ENCODE measurements at regions not wholly inside any gene's neighbourhood (a gene's known extent, or its start where the extent isn't known, plus 50 kb on each side); places are given as distances from the start of the nearest gene placed in this dataset.
"Not testable (repeated sequence)": the region's sequence is repeated elsewhere in the genome, so short reads cannot be mapped to it uniquely, and the experiment has no call there.

- no peak for TF ChIP-seq PATZ1 (CRISPR knock-in tag; IDR thresholded peaks at IDR 0.05; ENCODE audit: borderline replicate concordance)
- no peak for TF ChIP-seq TOX (CRISPR knock-in tag; IDR thresholded peaks at IDR 0.05; ENCODE audit: borderline replicate concordance)
- TF ChIP-seq ZFP3 (CRISPR knock-in tag; IDR thresholded peaks at IDR 0.05), result no peak
- TF ChIP-seq ZFP30 (CRISPR knock-in tag; IDR thresholded peaks at IDR 0.05), result no peak
- TF ChIP-seq BACH2 (CRISPR knock-in tag; IDR thresholded peaks at IDR 0.05; ENCODE audit: borderline replicate concordance), result no peak
- no peak for TF ChIP-seq GLIS3 (CRISPR knock-in tag; IDR thresholded peaks at IDR 0.05)
- TF ChIP-seq, protein P1, sequence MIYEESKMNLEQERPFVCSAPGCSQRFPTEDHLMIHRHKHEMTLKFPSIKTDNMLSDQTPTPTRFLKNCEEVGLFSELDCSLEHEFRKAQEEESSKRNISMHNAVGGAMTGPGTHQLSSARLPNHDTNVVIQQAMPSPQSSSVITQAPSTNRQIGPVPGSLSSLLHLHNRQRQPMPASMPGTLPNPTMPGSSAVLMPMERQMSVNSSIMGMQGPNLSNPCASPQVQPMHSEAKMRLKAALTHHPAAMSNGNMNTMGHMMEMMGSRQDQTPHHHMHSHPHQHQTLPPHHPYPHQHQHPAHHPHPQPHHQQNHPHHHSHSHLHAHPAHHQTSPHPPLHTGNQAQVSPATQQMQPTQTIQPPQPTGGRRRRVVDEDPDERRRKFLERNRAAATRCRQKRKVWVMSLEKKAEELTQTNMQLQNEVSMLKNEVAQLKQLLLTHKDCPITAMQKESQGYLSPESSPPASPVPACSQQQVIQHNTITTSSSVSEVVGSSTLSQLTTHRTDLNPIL (CRISPR knock-in tag; IDR thresholded peaks at IDR 0.05; ENCODE audit: low read depth), result no peak
- TF ChIP-seq POU6F1 (CRISPR knock-in tag; IDR thresholded peaks at IDR 0.05; ENCODE audit: borderline replicate concordance, low read depth), result no peak
- ATAC-seq, result no peak
These were observed 311.7 kb downstream of the GATA3 start for GRCh38 chr10:8365935-8366911.

DNA sequence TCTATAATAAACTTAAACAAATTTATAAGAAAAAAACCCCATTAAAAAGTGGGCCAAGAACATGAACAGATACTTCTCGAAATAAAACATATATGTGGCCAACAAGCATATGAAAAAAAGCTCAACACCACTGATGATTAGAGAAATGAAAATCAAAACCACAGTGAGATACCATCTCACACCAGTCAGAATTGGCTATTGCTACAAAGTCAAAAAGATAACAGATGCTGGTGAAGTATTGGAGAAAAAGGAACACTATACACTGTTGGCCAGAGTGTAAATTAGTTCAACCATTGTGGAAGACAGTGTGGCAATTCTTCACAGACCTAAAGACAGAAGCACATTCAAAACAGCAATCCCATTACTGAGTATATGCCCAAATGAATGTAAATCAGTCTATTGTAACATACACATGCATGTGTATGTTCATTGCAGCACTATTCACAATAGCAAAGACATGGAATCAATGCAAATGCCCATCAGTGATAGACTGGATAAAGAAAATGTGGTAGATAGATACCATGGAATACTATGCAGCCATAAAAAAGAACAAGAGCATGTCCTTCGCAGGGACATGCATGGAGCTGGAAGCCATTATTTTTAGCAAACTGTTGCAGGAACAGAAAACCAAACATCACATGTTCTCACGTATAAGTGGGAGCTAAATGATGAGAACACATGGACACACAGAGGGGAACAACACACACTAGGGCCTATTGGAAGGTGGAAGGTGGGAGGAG lies 313.4 kb downstream of the GATA3 start:
- ATAC-seq, result not testable (repeated sequence)

- TF ChIP-seq RARB (CRISPR knock-in tag; IDR thresholded peaks at IDR 0.05) (no peak), TCF4 (CRISPR knock-in tag; IDR thresholded peaks at IDR 0.05; ENCODE audit: borderline replicate concordance) (no peak)
- no peak for ATAC-seq
These were observed 315.2 kb downstream of the GATA3 start for GRCh38 chr10:8369666-8370065.

- TF ChIP-seq OSR1 (CRISPR knock-in tag; IDR thresholded peaks at IDR 0.05), result no peak
- no peak for TF ChIP-seq RARB (CRISPR knock-in tag; IDR thresholded peaks at IDR 0.05)
- TF ChIP-seq CSDC2 (CRISPR knock-in tag; IDR thresholded peaks at IDR 0.05), result no peak
- TF ChIP-seq PPARA (CRISPR knock-in tag; IDR thresholded peaks at IDR 0.05; ENCODE audit: borderline replicate concordance), result no peak
- ATAC-seq, result no peak
These were observed 319.8 kb downstream of the GATA3 start for GRCh38 chr10:8374334-8374733.

DNA sequence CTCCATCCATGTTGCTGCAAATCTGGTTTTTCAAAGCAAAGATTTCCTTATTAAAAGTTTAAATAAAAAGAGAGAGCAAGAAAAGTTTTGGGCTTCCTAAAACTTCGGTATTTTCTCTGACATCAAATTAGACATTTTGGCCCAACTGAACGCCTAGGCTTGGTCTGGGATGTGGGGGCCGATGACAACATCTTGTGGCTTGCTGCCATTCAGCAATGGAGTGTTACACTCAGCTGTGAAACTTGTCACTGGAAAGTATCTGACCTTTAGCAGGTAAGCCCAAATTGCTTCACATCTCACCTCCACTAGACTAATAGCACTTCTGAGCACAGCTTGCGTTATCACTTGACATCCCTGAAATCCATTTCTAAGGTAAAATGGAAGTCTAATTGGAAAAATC lies 320.6 kb downstream of the GATA3 start:
- no peak for ATAC-seq
- TF ChIP-seq ZFP3 (CRISPR knock-in tag; IDR thresholded peaks at IDR 0.05) (no peak), ZNF565 (CRISPR knock-in tag; conservative IDR thresholded peaks at IDR 0.05; ENCODE audit: low read depth) (no peak), ZNF70 (CRISPR knock-in tag; IDR thresholded peaks at IDR 0.05) (no peak), ARNTL (CRISPR knock-in tag; IDR thresholded peaks at IDR 0.05; ENCODE audit: borderline replicate concordance, low read depth) (no peak), TOX (CRISPR knock-in tag; IDR thresholded peaks at IDR 0.05; ENCODE audit: borderline replicate concordance) (no peak), TCF4 (CRISPR knock-in tag; IDR thresholded peaks at IDR 0.05; ENCODE audit: borderline replicate concordance) (no peak), ESRRG (CRISPR knock-in tag; IDR thresholded peaks at IDR 0.05) (no peak), POU6F1 (CRISPR knock-in tag; IDR thresholded peaks at IDR 0.05; ENCODE audit: borderline replicate concordance, low read depth) (no peak), PATZ1 (CRISPR knock-in tag; IDR thresholded peaks at IDR 0.05; ENCODE audit: borderline replicate concordance) (no peak), PPARA (CRISPR knock-in tag; IDR thresholded peaks at IDR 0.05; ENCODE audit: borderline replicate concordance) (no peak), SNAI2 (CRISPR knock-in tag; IDR thresholded peaks at IDR 0.05) (no peak), ISL1 (CRISPR knock-in tag; IDR thresholded peaks at IDR 0.05) (no peak), ZFP30 (CRISPR knock-in tag; IDR thresholded peaks at IDR 0.05) (no peak)
- TF ChIP-seq, protein P2, sequence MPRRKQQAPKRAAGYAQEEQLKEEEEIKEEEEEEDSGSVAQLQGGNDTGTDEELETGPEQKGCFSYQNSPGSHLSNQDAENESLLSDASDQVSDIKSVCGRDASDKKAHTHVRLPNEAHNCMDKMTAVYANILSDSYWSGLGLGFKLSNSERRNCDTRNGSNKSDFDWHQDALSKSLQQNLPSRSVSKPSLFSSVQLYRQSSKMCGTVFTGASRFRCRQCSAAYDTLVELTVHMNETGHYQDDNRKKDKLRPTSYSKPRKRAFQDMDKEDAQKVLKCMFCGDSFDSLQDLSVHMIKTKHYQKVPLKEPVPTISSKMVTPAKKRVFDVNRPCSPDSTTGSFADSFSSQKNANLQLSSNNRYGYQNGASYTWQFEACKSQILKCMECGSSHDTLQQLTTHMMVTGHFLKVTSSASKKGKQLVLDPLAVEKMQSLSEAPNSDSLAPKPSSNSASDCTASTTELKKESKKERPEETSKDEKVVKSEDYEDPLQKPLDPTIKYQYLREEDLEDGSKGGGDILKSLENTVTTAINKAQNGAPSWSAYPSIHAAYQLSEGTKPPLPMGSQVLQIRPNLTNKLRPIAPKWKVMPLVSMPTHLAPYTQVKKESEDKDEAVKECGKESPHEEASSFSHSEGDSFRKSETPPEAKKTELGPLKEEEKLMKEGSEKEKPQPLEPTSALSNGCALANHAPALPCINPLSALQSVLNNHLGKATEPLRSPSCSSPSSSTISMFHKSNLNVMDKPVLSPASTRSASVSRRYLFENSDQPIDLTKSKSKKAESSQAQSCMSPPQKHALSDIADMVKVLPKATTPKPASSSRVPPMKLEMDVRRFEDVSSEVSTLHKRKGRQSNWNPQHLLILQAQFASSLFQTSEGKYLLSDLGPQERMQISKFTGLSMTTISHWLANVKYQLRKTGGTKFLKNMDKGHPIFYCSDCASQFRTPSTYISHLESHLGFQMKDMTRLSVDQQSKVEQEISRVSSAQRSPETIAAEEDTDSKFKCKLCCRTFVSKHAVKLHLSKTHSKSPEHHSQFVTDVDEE (CRISPR knock-in tag; IDR thresholded peaks at IDR 0.05), result no peak
